HEK293 (cell line): ENCODE measurements at regions not wholly inside any gene's neighbourhood (a gene's known extent, or its start where the extent isn't known, plus 50 kb on each side); places are given as distances from the start of the nearest gene placed in this dataset.

Experiments
- KLF16 ChIP-seq: fragments of 450-650 bp; formaldehyde crosslinking; IDR thresholded peaks from 2 replicates; pipeline ENCODE4 v1.5.1; 2017; ENCODE audit warnings: missing biosample characterization, missing genetic modification characterization
- SP2 ChIP-seq: fragments of 450-650 bp; formaldehyde crosslinking; IDR thresholded peaks from 2 replicates; pipeline ENCODE4 v1.5.1; 2016; ENCODE audit warnings: missing biosample characterization, missing genetic modification characterization
- ZNF16 ChIP-seq: fragments of 450-650 bp; formaldehyde crosslinking; IDR thresholded peaks from 2 replicates; pipeline ENCODE4 v1.5.1; 2016; ENCODE audit warnings: low read depth, missing biosample characterization, missing genetic modification characterization
- ZNF24 ChIP-seq: fragments of 450-650 bp; formaldehyde crosslinking; IDR thresholded peaks from 2 replicates; pipeline ENCODE4 v1.5.1; 2016; ENCODE audit warnings: missing biosample characterization, missing genetic modification characterization
- ZNF274 ChIP-seq, 2 experiments: fragments of 200-500 bp in 1 of 2; fragments of 450-650 bp in 1 of 2; sonication (Bioruptor generic) in 1 of 2; formaldehyde crosslinking in 1 of 2; IDR thresholded peaks; 2 replicates each; pipeline versions ENCODE4 v1.5.1 to v1.6.1; 2014 to 2016; ENCODE audit warnings: borderline replicate concordance in 1 of 2, inconsistent platforms in 1 of 2, low read length in 1 of 2, missing biosample characterization in 1 of 2, missing genetic modification characterization in 1 of 2
- ZNF404 ChIP-seq: fragments of 450-650 bp; formaldehyde crosslinking; IDR thresholded peaks from 2 replicates; pipeline ENCODE4 v1.5.1; 2017; ENCODE audit warnings: missing biosample characterization, missing genetic modification characterization
- TF ChIP-seq, protein P1 (sequence below): fragments of 450-650 bp; formaldehyde crosslinking; IDR thresholded peaks from 2 replicates; pipeline ENCODE4 v1.5.1; 2016; ENCODE audit warnings: missing biosample characterization, missing genetic modification characterization
- TF ChIP-seq, protein P2 (sequence below): fragments of 450-650 bp; formaldehyde crosslinking; IDR thresholded peaks from 2 replicates; pipeline ENCODE4 v1.5.1; 2016; ENCODE audit warnings: missing biosample characterization, missing genetic modification characterization

DNA sequence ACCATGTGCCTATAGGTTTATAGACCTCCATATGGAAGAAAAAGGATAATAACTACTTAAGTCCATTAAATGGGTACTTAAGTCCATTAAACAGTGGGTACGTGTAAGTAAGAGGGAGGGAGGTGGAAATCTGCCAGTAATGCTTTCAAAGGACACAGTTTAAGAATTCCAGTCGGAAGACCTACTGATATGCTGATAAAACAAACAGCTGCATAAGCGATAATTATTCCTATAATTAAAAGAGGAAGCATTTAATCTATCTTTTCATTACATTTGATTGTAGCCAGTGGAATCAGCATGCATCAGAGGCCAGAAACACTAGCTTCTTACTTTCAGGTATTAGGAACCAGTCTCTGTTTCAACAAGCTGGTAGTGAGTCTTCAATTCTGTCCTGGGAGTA, 96.4 kb upstream of the DDX18 start:
- TF ChIP-seq SP2 (tag by site-specific recombination) (no peak), KLF16 (tag by site-specific recombination) (no peak), ZNF16 (tag by site-specific recombination) (no peak), ZNF404 (tag by site-specific recombination) (no peak), ZNF24 (no peak), ZNF274 (IDR thresholded peaks at IDR 0.05; ENCODE audit: low read length) (no peak), ZNF274 (tag by site-specific recombination; IDR thresholded peaks at IDR 0.05; ENCODE audit: borderline replicate concordance) (no peak)
- TF ChIP-seq, protein P1, sequence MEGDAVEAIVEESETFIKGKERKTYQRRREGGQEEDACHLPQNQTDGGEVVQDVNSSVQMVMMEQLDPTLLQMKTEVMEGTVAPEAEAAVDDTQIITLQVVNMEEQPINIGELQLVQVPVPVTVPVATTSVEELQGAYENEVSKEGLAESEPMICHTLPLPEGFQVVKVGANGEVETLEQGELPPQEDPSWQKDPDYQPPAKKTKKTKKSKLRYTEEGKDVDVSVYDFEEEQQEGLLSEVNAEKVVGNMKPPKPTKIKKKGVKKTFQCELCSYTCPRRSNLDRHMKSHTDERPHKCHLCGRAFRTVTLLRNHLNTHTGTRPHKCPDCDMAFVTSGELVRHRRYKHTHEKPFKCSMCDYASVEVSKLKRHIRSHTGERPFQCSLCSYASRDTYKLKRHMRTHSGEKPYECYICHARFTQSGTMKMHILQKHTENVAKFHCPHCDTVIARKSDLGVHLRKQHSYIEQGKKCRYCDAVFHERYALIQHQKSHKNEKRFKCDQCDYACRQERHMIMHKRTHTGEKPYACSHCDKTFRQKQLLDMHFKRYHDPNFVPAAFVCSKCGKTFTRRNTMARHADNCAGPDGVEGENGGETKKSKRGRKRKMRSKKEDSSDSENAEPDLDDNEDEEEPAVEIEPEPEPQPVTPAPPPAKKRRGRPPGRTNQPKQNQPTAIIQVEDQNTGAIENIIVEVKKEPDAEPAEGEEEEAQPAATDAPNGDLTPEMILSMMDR = no peak
- TF ChIP-seq, protein P2, sequence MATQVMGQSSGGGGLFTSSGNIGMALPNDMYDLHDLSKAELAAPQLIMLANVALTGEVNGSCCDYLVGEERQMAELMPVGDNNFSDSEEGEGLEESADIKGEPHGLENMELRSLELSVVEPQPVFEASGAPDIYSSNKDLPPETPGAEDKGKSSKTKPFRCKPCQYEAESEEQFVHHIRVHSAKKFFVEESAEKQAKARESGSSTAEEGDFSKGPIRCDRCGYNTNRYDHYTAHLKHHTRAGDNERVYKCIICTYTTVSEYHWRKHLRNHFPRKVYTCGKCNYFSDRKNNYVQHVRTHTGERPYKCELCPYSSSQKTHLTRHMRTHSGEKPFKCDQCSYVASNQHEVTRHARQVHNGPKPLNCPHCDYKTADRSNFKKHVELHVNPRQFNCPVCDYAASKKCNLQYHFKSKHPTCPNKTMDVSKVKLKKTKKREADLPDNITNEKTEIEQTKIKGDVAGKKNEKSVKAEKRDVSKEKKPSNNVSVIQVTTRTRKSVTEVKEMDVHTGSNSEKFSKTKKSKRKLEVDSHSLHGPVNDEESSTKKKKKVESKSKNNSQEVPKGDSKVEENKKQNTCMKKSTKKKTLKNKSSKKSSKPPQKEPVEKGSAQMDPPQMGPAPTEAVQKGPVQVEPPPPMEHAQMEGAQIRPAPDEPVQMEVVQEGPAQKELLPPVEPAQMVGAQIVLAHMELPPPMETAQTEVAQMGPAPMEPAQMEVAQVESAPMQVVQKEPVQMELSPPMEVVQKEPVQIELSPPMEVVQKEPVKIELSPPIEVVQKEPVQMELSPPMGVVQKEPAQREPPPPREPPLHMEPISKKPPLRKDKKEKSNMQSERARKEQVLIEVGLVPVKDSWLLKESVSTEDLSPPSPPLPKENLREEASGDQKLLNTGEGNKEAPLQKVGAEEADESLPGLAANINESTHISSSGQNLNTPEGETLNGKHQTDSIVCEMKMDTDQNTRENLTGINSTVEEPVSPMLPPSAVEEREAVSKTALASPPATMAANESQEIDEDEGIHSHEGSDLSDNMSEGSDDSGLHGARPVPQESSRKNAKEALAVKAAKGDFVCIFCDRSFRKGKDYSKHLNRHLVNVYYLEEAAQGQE (tag by site-specific recombination) = no peak
